GM18499 (cell line): ENCODE measurements at regions not wholly inside any gene's neighbourhood (a gene's known extent, or its start where the extent isn't known, plus 50 kb on each side); places are given as distances from the start of the nearest gene placed in this dataset.
"Not testable (repeated sequence)": the region's sequence is repeated elsewhere in the genome, so short reads cannot be mapped to it uniquely, and the experiment has no call there.

Experiments
- ATAC-seq: cut with Tn5 transposase; IDR thresholded peaks from one replicate; pipeline ENCODE4 v1.9.1; 2021; ENCODE audit warnings: moderate number of reproducible peaks; ENCODE audit not compliant: insufficient read depth, unreplicated experiment

- not testable (repeated sequence) for ATAC-seq
Observed at GRCh38 chr10:118834370-118834769, 79.6 kb upstream of the CACUL1 start.

GRCh38 chr10:118835682-118836326, 81.0 kb upstream of the CACUL1 start:
- ATAC-seq, result no peak

- no peak for ATAC-seq
Observed at GRCh38 chr10:118838364-118838763, 83.6 kb upstream of the CACUL1 start.

- ATAC-seq, result no peak
Observed at GRCh38 chr10:118839348-118839747, 84.6 kb upstream of the CACUL1 start.

- ATAC-seq, result no peak
Observed at GRCh38 chr10:118840071-118840775, 85.5 kb upstream of the CACUL1 start.

GRCh38 chr10:118840776-118841468, 86.2 kb upstream of the CACUL1 start:
- ATAC-seq, result no peak

- ATAC-seq, result no peak
Observed at GRCh38 chr10:118841881-118842605, 87.3 kb upstream of the CACUL1 start.

- no peak for ATAC-seq
Observed at GRCh38 chr10:118842843-118843624, 88.3 kb upstream of the CACUL1 start.

GRCh38 chr10:118843647-118844265, 89.0 kb upstream of the CACUL1 start:
- no peak for ATAC-seq

GRCh38 chr10:118844731-118845521, 90.2 kb upstream of the CACUL1 start:
- no peak for ATAC-seq

- ATAC-seq, result no peak
Observed at GRCh38 chr10:118845776-118846175, 91.0 kb upstream of the CACUL1 start.

- no peak for ATAC-seq
Observed at GRCh38 chr10:118850418-118851061, 95.8 kb upstream of the CACUL1 start.

GRCh38 chr10:118851062-118852035, 96.6 kb upstream of the CACUL1 start:
- ATAC-seq, result peak; percentile 75

GRCh38 chr10:118853916-118854315, 99.1 kb upstream of the CACUL1 start:
- ATAC-seq, result no peak

GRCh38 chr10:118856106-118856505, 101.3 kb upstream of the CACUL1 start:
- ATAC-seq, result no peak

GRCh38 chr10:118865998-118866693, 111.4 kb upstream of the CACUL1 start:
- ATAC-seq, result no peak

- ATAC-seq, result no peak
Observed at GRCh38 chr10:118867768-118868167, 113.0 kb upstream of the CACUL1 start.
